HG03457 (cell line): ENCODE measurements at regions not wholly inside any gene's neighbourhood (a gene's known extent, or its start where the extent isn't known, plus 50 kb on each side); places are given as distances from the start of the nearest gene placed in this dataset.
"Not testable (repeated sequence)": the region's sequence is repeated elsewhere in the genome, so short reads cannot be mapped to it uniquely, and the experiment has no call there.

Source experiments
- ATAC-seq: cut with Tn5 transposase; IDR thresholded peaks from one replicate; pipeline ENCODE4 v1.9.1; 2021; ENCODE audit warnings: moderate number of reproducible peaks; ENCODE audit not compliant: unreplicated experiment

DNA sequence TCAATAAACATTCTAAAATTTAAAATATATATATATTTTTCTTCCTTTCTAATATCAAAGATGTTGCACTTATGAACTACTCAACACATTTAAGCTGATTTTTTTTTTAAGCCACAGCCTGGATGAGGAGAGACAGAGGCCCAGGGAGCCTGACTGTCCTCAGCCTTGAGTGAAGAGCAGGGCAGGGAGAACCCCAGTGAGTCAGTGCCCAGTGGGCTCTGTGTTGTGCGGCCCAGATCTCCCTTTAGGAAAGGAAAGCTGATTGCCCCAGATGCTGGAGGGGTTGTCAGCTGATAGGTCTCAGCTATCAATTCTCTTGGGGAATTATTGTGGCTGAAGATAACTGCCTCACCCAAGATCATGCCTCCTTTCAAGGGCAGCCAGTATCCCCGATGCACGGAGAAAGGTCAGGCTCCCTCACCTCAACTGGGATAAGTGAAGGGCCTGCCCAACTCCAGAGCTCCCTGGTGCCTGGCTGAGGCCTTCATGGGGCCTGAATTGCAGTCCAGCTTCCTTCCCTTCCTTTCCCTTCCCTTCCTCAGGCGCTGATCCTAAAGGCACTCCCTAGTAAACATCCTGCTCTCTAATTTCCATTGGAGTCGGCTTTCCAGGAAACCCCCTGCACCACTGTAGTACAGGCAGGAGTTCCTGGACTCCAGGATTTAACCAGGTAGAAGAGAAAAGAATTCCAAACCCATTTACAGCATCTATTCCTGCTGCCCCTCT lies 106.9 kb upstream of the ATL2 start:
- ATAC-seq: no peak

DNA sequence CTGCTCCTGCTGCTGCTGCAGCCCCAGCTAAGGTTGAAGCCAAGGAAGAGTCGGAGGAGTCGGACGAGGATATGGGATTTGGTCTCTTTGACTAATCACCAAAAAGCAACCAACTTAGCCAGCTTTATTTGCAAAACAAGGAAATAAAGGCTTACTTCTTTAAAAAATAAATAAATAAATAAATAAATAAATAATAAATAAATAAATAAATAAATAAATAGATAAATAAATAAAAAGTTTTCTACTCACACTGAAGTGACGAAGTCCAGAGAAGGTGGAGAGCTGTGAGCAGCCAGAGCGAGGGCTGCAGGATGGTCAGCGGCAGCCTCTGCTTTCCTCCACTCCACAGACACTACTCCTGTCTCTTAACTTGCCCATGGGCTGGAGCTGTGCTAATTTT lies 105.6 kb upstream of the ATL2 start:
- not testable (repeated sequence) for ATAC-seq

DNA sequence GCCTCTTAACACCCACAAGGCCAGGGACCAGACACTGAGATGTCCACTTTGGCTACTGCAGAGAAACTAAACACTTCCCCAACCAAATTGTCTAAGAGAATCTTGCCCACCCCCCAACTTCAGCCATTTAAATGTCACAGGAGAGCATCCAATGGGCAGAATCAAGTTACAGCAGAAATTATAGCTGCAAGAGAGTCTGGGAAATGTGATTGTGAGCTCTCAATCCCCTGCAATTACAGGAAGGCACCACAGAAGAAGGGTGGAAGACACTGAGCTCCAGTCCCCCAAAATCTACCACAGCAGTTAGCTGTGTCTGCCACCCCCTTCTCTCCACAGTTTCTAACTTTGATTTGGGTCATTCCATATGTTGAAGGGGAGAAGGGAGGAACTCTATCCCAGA lies 103.5 kb upstream of the ATL2 start:
- ATAC-seq: no peak

DNA sequence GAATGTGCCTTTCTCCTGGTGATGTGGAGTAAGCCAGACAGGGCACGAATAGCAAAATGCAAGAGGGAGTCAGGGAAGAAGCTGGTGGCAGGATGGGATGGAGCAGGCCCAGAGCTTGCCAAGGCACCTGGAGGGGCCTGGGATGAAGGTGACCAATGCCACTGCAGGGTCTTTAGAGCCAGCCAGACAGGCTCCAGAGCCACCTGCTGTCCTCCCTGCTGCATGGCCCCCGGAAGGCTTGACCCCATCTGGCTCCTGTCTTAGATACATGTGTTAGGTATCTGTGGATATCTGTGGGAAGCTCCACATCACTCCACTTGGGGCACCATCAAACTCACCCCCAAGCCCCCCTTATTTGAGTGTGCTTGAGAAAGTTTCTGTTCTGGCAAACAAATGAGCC lies 99.9 kb upstream of the ATL2 start:
- no peak for ATAC-seq

DNA sequence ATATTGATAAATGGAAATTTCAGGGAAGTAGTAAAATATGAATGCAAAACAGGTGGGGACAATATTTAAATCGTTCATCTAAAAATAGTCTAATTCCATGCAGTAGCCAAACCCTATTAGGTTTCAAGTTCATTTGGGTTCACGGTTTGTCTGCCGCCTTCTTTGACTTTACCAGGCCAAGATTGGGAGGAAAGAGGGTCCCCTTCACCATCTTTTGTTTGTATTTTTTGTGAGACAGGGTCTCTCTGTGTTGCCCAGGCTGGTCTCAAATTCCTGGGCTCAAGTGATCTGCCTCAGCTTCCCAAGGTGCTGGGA lies 98.5 kb upstream of the ATL2 start:
- no peak for ATAC-seq

DNA sequence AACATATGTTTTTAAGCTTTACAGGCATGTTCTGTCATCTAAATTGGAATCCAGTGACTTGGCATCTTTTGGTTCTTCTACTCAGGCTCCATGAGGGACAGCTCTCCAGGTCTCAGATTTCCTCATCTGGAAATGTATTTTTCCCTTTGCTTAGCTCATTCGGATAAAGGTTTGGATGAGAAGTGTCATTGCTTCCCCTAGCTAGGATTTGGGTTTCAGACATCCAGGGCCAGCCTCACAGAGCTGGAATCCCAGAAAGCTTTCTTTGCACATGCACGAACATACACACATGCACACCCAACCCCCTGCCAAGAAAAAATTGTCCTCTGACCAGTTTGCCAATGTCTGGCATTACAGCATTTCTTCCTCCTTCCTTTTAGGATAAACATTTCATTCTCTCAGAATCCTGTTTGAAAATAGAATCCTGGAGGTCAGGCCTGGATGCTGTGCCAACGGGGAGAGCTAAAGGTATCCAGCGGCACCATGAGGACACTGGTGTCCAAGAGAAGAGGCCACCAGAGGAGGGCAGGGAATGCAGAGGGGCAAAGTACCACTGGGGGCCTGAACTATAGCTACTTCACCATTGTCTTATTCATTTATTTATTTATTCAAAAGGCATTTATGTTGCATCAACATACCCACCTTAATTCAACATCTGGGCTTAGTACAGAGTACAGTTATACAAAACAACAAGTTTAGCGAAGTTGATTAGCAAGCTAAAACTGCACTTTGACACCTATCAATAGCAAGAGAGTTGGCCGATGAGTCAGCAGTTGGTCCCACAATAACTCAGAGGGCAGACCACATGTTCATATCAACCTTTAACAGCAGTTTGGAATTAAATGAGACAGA lies 97.9 kb upstream of the ATL2 start:
- no peak for ATAC-seq

DNA sequence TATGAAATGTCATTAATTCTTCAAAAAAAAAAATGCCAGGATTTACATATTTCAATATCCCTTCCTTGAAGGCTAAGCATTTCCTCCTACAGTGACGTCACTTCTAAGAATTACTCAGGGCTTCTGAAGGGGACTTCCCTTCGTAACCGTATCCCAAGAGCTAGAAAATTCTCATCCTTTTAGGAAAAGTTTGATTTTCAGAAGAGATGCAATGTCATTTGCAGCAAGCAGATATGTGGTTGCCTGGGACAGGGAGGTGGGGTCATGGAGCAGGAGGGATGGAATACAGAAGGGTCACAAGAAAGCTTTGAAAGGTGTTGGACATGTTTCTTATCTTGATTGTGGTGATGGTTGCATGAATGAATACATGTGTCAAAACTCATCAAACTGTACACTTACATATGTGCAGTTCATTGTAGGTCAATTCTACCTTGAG lies 97.0 kb upstream of the ATL2 start:
- no peak for ATAC-seq

DNA sequence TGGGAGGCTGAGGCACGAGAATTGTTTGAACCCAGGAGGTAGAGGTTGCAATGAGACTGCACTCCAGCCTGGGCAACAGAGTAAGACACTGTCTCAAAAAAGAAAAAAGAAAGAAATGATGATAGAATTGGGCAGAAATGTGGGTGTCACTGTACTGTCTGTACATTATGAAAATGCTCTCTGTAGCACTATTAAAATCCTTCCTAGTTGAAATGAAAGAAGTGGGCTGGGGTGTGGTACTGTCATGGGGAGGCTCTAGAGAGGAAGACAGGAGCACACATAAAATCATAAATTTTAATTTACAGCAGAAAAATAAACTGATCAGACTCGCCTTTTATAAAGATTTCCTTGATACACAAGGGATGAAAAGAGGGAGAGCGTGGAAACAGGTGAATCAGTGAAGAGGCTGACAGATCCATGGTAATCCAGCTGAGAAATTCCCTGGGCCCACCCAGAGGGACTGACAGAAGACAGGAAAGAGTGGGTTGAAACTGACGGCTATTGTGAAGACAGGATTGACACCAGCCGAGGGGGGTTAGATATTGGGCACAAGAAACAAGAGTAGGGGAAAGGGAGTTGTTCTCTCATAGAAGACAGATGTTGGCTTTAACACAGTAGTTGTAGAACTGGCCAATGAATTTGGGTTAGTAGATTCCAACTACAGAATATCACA lies 96.4 kb upstream of the ATL2 start:
- ATAC-seq: no peak

DNA sequence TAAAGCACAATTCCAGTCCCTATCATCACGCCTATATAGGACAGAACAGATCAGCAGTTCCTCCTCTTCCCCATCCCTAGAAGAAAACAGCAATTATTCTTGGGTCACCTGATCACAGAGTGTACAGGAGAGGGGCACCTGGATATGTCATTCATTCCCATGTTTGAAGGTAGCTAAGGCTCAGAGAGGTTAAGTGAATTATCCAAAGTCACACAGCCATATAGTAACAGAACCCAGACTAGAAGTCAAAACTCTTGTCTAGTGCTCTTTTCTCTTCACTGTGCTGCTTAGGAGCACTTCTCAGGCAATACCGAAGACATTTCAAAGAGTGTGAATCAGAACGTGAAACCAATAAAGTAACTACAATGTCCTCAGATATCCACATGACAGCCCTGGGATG lies 93.0 kb upstream of the ATL2 start:
- ATAC-seq: no peak

DNA sequence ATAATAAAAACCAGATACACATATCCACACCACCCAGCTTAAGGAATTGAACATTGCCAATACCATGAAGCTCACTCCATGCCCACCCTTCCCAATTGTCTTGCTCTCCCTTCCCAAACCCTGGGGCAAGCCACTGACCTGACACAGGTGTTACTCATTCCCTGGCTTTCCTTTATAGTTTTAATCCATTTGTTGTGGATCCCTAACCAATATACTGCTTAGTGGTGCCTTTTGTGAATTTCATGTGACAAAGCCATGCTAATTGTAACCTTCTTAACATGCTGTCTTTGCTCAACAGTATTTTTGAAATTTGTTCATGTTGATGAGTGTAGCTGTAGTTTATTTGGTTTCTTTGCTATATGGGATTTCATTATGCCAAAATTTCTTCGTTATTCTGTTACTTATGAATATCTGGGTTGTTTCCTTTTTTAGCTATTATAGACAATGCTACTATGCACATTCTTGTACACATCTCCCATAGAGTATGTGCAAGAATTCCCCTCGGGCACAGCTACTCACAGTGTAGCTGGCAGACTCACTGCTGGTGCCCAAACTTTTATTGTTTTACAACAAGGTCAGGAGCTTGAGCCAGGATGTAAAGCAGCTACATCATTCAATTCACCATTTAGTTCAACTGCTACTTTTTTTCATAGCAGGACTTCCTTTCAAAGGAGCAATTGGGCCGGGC lies 90.8 kb upstream of the ATL2 start:
- ATAC-seq: no peak

DNA sequence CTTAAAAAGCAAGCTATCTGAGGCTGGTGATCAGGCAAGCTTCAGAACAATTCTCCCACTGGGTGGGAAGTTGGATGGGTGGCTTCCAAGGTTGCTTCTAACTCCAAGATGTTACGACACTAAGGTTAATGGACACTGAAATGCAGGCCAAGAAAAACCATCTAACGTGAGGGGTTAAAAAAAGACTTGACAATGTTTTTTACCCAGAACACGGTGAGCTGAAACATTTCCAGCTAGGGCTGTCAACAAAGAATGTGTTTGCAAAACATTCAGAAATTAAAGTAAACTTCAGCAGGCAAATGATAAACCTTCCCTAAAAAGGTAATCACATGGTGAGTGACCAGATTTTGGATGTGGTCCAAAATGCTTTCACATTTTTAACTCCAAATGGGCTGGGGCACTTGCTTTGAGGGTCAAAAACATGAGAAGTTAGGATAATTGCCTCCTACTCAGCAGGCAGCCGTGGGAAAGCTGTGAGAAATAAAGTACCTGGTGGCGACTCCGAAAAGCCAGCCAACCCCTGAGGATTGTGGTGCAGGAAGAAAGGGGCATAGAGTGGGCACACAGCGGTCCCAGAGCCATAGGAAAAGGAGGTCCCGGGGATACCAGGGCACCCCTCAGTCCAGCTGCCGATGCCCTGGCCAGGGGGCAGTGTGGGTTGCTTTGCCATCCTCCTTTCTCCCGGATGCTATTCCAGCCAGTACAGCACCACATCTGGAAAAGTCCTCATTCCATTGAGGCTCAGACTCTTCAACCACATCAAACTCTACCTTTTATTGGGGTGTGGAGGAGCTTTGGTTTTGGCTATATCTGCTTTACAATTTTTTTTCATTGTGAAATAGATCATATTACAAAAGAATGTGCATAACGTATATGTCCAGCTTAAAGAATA lies 90.0 kb upstream of the ATL2 start:
- no peak for ATAC-seq

DNA sequence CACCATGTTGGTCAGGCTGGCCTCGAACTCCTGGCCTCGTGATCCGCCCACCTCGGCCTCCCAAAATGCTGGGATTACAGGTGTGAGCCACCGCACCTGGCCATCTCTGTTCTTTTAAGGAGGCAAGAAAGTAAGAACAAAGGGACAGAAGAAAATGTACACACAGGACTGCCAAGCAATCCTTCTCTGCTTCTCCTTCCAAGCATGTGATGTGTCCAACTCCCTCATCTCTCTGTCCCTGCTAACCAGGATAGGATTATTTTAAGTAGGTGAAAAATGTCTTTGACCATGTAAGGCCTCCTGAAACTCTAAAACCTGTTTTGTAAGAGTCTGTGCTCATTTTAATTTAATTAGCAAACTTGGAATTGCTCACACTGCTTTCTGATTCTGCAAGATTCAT lies 89.3 kb upstream of the ATL2 start:
- ATAC-seq: no peak

DNA sequence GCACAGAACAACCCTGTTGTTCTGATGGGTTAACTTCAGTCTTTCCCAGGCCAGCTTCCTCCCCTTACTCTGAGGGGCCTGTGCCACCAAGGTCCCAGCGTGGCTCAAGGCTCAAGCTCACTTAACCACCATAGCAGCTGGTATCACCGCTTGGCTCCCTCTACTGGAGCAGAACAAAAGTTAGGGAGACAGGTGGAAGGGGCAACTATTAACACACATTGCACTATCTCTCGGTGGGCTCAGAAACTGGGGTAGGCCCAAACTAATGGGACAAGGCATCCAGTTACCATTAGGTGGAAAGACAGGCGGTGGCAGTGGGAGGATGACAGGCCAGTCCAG lies 88.7 kb upstream of the ATL2 start:
- no peak for ATAC-seq

DNA sequence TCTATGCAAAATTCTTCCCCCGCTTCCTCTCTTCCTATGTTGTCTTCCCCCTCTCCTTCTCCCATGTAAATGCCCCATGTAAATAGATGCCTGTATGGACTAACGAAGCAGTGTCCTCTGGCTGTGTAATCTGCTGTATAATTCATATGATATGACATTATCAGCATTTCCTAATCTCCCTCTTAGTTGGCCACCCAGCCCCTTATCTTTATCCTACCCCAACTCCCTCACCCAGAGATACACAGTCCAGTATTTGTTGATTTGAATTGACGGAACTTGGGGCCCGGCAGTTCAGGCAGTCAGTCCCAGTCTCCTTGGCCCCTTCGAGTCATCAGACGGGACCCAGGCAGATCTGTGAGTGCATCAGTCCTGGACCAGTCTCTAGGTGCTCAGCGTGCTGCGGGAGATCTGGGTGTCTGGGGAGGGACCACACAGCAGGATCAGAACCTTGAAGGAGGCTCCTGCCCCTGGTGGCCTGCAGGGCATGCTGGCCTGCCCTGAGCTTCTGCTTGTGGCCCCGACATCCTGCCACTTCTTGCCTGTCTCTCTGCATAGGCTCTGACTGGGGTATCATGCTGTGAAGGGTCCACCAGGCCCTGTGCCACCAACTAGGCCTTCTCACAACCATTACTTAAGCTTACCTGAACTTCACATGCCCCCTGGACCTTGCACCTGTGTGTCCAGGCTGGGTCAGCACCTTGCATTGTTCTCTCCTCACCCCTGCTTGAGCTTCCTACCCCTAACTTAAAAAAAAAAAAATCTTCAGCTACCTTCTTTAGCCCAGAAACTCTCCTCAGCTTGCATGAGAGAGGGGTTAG lies 88.1 kb upstream of the ATL2 start:
- ATAC-seq: no peak

DNA sequence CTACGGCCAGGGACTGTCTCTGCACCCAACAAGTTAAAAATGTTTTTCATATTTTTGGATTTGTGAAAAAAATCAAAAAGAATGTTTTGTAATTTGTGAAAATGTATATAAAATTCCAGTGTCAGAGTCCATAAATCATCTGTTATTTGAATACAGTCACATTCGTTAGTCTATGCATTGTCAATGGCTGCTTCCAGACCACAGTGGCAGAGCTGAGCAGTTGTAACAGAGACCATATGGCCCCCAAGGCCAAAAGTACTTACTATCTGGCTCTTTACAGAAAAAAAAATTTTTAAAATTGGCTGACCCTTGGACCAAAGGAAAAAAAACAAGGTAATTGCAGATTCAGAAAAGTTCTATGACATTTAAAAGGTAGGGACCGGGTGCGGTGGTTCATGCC lies 86.7 kb upstream of the ATL2 start:
- no peak for ATAC-seq

DNA sequence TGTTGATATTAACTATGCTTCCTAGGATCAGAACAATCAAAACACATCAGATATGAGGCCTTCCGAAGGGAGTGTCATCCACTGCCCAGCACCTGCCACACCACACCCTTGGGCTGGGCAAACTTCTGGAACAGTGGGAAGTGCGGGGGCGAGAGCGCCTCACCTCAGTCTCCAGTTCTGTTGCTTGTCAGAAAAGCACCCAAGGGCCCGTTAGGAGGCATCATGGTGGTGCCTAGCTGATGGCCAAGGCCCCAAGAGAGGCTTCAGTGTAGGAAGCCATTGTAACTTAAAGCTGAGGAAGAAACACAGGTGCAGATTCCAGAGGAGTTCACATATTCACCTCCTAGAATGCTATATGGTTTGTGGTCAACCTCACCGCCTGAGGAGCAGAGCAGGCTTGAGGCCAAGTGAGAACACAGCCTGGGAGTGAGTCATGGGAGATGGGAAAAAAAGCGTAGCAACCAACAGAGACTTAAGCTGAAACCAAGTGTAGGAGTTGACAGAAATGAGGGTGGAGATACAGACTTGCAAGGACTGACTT lies 85.1 kb upstream of the ATL2 start:
- no peak for ATAC-seq

DNA sequence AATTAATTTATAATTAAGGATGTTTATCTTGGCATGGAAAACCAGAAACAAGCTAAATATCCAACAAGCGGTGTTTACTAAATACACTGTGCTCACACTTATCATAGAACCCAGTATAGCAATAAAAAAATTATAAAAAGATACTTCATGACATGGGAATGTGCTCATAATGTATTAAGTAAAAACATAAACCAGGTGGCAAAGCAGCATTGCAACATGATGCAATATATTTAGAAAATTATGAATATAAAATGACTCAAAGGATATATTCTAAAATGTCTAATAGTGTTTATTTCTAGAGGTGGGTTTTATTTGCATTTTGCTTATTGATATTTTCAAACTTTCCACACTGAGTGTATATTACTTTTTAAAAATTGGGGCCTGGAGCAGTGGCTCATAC lies 84.4 kb upstream of the ATL2 start:
- ATAC-seq: no peak

DNA sequence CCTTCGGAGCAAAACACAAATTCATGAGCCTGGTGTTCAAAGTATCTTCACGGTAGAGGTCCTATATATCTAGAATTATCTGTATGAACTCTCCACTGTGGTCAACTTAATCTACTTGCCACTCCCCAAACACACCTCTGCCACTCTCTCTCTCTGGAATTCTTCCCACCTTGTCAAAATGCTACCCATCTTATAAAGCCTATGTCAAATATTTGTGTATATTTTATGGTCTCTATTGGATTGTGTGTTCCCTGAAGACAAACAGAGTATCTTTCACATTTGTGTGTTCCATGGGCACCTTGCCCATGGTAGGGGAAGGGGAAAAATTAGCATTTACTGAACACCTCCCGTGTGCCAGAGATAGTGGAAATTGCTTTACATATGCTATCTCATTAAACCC lies 83.2 kb upstream of the ATL2 start:
- no peak for ATAC-seq

DNA sequence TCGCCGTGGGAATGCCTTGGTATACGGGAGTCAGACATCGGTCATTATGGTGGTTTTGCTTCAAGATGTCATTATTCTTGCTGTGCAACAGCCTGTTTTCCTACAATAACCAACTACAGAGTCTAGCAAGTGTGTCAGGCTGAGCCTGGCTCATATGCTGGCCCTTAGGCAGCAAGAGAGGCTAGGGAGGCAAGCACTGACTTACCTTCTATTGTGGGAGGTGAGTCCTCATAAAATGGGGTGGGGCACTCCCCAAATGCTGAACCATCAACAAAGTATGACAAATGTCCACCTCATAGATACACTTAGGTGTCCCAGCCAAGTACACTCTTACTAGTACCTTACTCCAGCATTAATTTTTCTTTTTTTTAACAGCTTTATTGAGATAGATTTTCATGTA lies 77.0 kb upstream of the ATL2 start:
- no peak for ATAC-seq

DNA sequence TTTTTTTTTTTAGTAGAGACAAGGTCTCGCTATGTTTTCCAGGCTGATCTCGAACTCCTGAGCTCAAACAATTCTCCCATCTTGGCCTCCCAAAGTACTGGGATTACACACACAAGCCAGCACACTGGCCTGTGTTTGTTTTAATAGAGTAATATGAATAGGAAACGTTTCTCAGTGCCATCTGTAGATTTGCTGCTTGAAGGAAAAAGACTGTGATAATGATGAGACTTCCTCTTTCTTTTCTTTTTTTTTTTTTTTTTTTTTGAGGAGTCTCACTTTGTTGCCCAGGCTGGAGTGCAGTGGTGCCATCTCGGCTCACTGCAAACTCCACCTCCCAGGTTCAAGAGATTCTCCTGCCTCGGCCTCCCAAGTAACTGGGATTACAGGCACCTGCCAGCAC lies 74.7 kb upstream of the ATL2 start:
- ATAC-seq: not testable (repeated sequence)
